Kidney (tissue), 13 donors: ENCODE measurements at regions not wholly inside any gene's neighbourhood (a gene's known extent, or its start where the extent isn't known, plus 50 kb on each side); places are given as distances from the start of the nearest gene placed in this dataset.

ENCODE experiments used
- DNase-seq, 5 donors: peaks; one replicate each; pipeline ENCODE4 v3.0.0-alpha.2; 2013 to 2020
- FAIRE-seq: peaks from 2 replicates; lab custom pipeline; 2012; peaks lifted over from hg19 to GRCh38; lab: Jason Lieb, UNC
- H3K27ac ChIP-seq, 2 donors: one replicate each; pipeline ENCODE4 v1.7.0; 2013; ENCODE audit warnings: low read depth in 2 of 2, low read length in 2 of 2, inconsistent platforms in 1 of 2
- H3K27me3 ChIP-seq: one replicate; pipeline ENCODE4 v1.7.1; 2013; ENCODE audit warnings: low read length, inconsistent platforms; ENCODE audit not compliant: control insufficient read depth, insufficient read depth
- H3K36me3 ChIP-seq, 3 donors: one replicate each; pipeline versions ENCODE4 v1.7.0 to v1.7.1; 2013; ENCODE audit warnings: low read length in 3 of 3, control low read depth in 1 of 3, inconsistent platforms in 1 of 3; ENCODE audit not compliant: insufficient read depth in 3 of 3, control insufficient read depth in 2 of 3
- H3K4me1 ChIP-seq, 3 donors: one replicate each; pipeline versions ENCODE4 v1.7.0 to v1.7.1; 2013; ENCODE audit warnings: low read length in 3 of 3, inconsistent platforms in 1 of 3, low read depth in 1 of 3; ENCODE audit not compliant: control insufficient read depth in 2 of 3, insufficient read depth in 2 of 3
- H3K4me3 ChIP-seq, 3 donors: one replicate each; pipeline versions ENCODE4 v1.7.0 to v1.8.1; 2013; ENCODE audit warnings: low read length in 3 of 3, control low read depth in 1 of 3, inconsistent platforms in 1 of 3
- H3K9ac ChIP-seq, 3 donors: one replicate each; pipeline versions ENCODE4 v1.7.0 to v1.7.1; 2013; ENCODE audit warnings: low read length in 3 of 3, control low read depth in 1 of 3, inconsistent platforms in 1 of 3
- H3K9me3 ChIP-seq, 3 donors: one replicate each; pipeline versions ENCODE4 v1.7.0 to v1.7.1; 2013; ENCODE audit warnings: low read length in 3 of 3, control low read depth in 1 of 3, inconsistent platforms in 1 of 3; ENCODE audit not compliant: control insufficient read depth in 2 of 3, insufficient read depth in 1 of 3
- intact Hi-C: fragments of 100-400 bp; cut with DNase I; formaldehyde crosslinking; loops from one replicate; pipeline ENCODE4 v1.11.1; 2022
- TF ChIP-seq, protein P1 (sequence below): IDR thresholded peaks from 3 replicates; pipeline ENCODE4 v1.5.1; 2012; ENCODE audit warnings: mild to moderate bottlenecking, moderate library complexity, borderline replicate concordance; ENCODE audit not compliant: insufficient read depth; ENCODE audit errors: extremely low read depth
- donor health status: control.
- donor health status: control.
- donor health status: control.
- donor health status: control.
- donor health status: control.
- donor health status: DM: yes; HTN: yes; CAD: no.
- donor health status: Normal renal cell carcinoma (clear cell type).

DNA sequence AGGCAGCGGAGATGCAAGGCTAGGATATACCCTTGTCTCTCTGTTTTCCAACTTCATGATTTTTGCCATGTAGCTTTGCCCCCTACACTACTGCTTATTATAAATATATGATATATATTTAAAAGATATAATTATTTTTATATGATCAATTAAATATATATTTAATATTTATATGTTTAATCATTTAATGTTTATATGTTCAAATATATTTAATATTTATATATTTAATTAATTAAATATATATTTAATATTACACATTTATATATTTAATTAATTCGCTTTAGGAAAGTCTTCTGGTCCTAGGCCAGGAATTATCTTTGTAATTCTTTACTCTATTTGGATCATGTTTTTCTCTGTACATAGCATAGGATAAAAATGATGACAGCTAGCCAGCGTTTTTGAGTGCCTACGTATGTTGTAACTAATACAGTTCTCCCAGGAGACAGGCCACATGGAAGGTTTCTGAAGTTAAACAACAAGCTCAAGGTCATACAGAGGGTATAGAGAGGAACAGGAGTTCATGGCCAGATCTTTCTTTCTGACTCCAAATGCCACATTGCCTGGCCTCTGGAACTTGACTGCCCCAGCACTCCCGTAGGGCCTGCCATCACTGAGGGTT, 192.5 kb downstream of the KCNA5 start:
- no peaks in the 10 kb centered on the region for H3K36me3 ChIP-seq
- no peaks in the 10 kb centered on the region for H3K27me3 ChIP-seq
- H3K9me3 ChIP-seq, result no peaks in the 10 kb centered on the region
- no peak overlapping the region for H3K4me3 ChIP-seq
- H3K4me1 ChIP-seq, result no peaks in the 10 kb centered on the region
- peak in 2 of 5 donors; percentile 15 to 45 for DNase-seq
- no peak overlapping the region for H3K9ac ChIP-seq
- TF ChIP-seq, protein P1, sequence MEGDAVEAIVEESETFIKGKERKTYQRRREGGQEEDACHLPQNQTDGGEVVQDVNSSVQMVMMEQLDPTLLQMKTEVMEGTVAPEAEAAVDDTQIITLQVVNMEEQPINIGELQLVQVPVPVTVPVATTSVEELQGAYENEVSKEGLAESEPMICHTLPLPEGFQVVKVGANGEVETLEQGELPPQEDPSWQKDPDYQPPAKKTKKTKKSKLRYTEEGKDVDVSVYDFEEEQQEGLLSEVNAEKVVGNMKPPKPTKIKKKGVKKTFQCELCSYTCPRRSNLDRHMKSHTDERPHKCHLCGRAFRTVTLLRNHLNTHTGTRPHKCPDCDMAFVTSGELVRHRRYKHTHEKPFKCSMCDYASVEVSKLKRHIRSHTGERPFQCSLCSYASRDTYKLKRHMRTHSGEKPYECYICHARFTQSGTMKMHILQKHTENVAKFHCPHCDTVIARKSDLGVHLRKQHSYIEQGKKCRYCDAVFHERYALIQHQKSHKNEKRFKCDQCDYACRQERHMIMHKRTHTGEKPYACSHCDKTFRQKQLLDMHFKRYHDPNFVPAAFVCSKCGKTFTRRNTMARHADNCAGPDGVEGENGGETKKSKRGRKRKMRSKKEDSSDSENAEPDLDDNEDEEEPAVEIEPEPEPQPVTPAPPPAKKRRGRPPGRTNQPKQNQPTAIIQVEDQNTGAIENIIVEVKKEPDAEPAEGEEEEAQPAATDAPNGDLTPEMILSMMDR, result no peak
- FAIRE-seq, result peak; percentile 79
- intact Hi-C loops, result no loop called here
- no peak overlapping the region for H3K27ac ChIP-seq

DNA sequence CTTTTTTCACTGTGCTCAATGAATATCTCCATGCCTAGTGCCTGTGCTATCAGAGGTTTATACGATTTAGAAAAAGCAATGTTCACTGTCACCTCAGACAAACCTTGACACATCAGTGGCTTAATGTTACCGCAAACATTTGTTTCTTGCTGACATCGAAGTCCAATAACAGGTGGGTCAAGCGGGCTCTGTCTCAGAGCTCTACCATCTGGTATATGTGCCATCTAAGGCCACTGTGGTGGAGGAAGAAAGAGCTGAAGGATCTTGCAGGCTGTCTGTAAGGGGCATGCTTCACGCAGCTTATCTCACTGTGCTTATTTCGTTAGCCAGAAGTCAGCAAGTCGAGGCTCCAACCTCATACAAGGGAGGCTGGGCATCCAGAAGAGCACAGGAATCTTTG, 189.5 kb upstream of the NTF3 start:
- FAIRE-seq (no peak), DNase-seq (no peak)
- Histone ChIP-seq H3K36me3 (no peaks in the 10 kb centered on the region), H3K4me3 (no peak overlapping the region), H3K27me3 (no peaks in the 10 kb centered on the region), H3K4me1 (no peaks in the 10 kb centered on the region), H3K9ac (no peak overlapping the region), H3K9me3 (no peaks in the 10 kb centered on the region), H3K27ac (no peak overlapping the region)
- TF ChIP-seq, protein P1, result no peak
- intact Hi-C loops, result no loop called here

DNA sequence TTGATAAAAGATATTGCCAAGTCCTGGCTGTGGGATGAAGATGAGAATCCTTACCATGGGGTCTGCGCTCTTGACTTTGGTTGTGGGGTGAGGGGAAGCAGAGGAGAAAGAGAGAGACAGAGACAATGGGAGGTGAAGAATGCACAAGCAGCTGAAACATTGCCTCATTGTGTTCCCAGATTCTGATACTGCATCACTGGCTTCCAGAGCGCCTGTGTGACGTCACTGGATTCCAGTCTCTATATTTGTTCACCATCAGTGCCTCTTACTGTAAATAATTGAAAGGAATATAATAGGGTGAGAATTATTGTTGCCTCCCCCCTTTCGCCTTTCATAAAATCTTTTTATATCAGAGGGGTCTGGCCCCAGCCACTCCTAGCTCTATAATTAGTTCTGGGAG, 188.9 kb upstream of the NTF3 start:
- H3K9me3 ChIP-seq, result no peaks in the 10 kb centered on the region
- H3K27ac ChIP-seq, result no peak overlapping the region
- intact Hi-C loops, result no loop called here
- FAIRE-seq (no peak), DNase-seq (peak in 2 of 5 donors; percentile 23 to 37)
- H3K27me3 ChIP-seq, result no peaks in the 10 kb centered on the region
- no peak overlapping the region for H3K4me3 ChIP-seq
- TF ChIP-seq, protein P1, result no peak
- H3K4me1 ChIP-seq, result no peaks in the 10 kb centered on the region
- H3K36me3 ChIP-seq, result no peaks in the 10 kb centered on the region
- H3K9ac ChIP-seq, result no peak overlapping the region

DNA sequence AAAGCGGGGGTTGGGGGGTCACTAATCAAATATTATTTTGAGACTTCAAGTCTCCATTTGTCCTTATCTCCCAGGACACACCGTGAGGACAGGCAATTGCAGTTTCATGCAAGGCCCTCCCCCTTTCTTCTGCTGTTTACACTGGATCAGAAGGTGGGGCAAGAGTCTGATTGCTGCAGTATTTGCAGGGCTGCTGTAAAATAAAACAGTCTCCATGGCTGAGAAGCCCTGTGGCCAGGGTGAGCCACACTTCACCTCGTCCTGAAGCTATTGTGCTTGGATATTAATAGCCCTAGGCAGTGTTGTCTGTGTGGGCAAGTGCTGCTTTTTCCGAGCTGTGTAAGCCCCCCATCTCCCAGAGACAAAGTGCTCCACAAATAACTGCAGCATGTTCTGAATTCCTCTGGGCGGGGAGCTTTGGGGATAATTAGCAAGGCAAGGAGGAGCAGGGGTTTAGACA, 187.4 kb upstream of the NTF3 start:
- no peaks in the 10 kb centered on the region for H3K9me3 ChIP-seq
- no peak overlapping the region for H3K9ac ChIP-seq
- H3K4me1 ChIP-seq, result no peaks in the 10 kb centered on the region
- no peaks in the 10 kb centered on the region for H3K36me3 ChIP-seq
- DNase-seq (peak in 1 of 5 donors; percentile 34), FAIRE-seq (no peak)
- TF ChIP-seq, protein P1, result no peak
- intact Hi-C loops, result no loop called here
- no peaks in the 10 kb centered on the region for H3K27me3 ChIP-seq
- H3K4me3 ChIP-seq, result no peak overlapping the region
- no peak overlapping the region for H3K27ac ChIP-seq
